ENCODE measurements at regions not wholly inside any gene's neighbourhood (a gene's known extent, or its start where the extent isn't known, plus 50 kb on each side); places are given as distances from the start of the nearest gene placed in this dataset.

- TF ChIP-seq TAF1 (conservative IDR thresholded peaks at IDR 0.05): no peak
- TF ChIP-seq, protein P1, sequence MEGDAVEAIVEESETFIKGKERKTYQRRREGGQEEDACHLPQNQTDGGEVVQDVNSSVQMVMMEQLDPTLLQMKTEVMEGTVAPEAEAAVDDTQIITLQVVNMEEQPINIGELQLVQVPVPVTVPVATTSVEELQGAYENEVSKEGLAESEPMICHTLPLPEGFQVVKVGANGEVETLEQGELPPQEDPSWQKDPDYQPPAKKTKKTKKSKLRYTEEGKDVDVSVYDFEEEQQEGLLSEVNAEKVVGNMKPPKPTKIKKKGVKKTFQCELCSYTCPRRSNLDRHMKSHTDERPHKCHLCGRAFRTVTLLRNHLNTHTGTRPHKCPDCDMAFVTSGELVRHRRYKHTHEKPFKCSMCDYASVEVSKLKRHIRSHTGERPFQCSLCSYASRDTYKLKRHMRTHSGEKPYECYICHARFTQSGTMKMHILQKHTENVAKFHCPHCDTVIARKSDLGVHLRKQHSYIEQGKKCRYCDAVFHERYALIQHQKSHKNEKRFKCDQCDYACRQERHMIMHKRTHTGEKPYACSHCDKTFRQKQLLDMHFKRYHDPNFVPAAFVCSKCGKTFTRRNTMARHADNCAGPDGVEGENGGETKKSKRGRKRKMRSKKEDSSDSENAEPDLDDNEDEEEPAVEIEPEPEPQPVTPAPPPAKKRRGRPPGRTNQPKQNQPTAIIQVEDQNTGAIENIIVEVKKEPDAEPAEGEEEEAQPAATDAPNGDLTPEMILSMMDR (IDR thresholded peaks at IDR 0.05; ENCODE audit: low read depth, low read length, missing input control): no peak
- no peak for TF ChIP-seq NR2F2 (IDR thresholded peaks at IDR 0.05)
- no peak for TF ChIP-seq MAX (IDR thresholded peaks at IDR 0.05)
- no peak for TF ChIP-seq YY1 (IDR thresholded peaks at IDR 0.05)
- TF ChIP-seq HNF4A (conservative IDR thresholded peaks at IDR 0.05): no peak
- no peak for TF ChIP-seq GABPA (IDR thresholded peaks at IDR 0.05 in 1 of 2, conservative IDR thresholded peaks at IDR 0.05 in 1 of 2)
- TF ChIP-seq, protein P2, sequence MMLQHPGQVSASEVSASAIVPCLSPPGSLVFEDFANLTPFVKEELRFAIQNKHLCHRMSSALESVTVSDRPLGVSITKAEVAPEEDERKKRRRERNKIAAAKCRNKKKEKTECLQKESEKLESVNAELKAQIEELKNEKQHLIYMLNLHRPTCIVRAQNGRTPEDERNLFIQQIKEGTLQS (IDR thresholded peaks at IDR 0.05): no peak
- no peak for TF ChIP-seq REST (IDR thresholded peaks at IDR 0.05)
- no peak for TF ChIP-seq JUND (IDR thresholded peaks at IDR 0.05)
- TF ChIP-seq FOXA1 (IDR thresholded peaks at IDR 0.05): no peak
- no peak for TF ChIP-seq RAD21 (IDR thresholded peaks at IDR 0.05)
These were observed 318.0 kb downstream of the MYCN start for GRCh38 chr2:16258350-16258749.
